Astrocyte of the cerebellum (primary cell): ENCODE measurements at regions not wholly inside any gene's neighbourhood (a gene's known extent, or its start where the extent isn't known, plus 50 kb on each side); places are given as distances from the start of the nearest gene placed in this dataset.
"Not testable (repeated sequence)": the region's sequence is repeated elsewhere in the genome, so short reads cannot be mapped to it uniquely, and the experiment has no call there.

Source experiments
- DNase-seq: peaks from one replicate; pipeline ENCODE4 v3.0.0-alpha.2; 2011; ENCODE audit warnings: low read depth
- H3K4me3 ChIP-seq: 2 replicates; pipeline ENCODE4 v1.5.1; 2011; ENCODE audit warnings: mild to moderate bottlenecking, low read depth, low read length, moderate library complexity
- CTCF ChIP-seq: IDR thresholded peaks from 2 replicates; pipeline ENCODE4 v1.5.1; 2012; ENCODE audit warnings: low read length, low read depth, moderate library complexity, mild to moderate bottlenecking; ENCODE audit errors: missing control alignments
- in situ Hi-C: cut with HindIII; loops from 2 replicates; pipeline ENCODE4 v1.10.0; 2017; ENCODE audit warnings: low sequenced_read_pairs

GRCh38 chr10:42304341-42304740, 334.0 kb downstream of the ZNF33B start:
- no peak for DNase-seq
- no peak overlapping the region for H3K4me3 ChIP-seq
- no peak for TF ChIP-seq CTCF
- in situ Hi-C loops = no loop called here

GRCh38 chr10:42281896-42282295, 356.5 kb downstream of the ZNF33B start:
- in situ Hi-C loops = not testable (repeated sequence)

GRCh38 chr10:42269788-42270187, 368.6 kb downstream of the ZNF33B start:
- DNase-seq, in situ Hi-C loops, H3K4me3 ChIP-seq: not testable (repeated sequence)

More at GRCh38 chr10:42281896-42282295, 356.5 kb downstream of the ZNF33B start:
- DNase-seq, H3K4me3 ChIP-seq: not testable (repeated sequence)

- in situ Hi-C loops, DNase-seq: not testable (repeated sequence)
Observed at GRCh38 chr10:42263259-42263658, 375.1 kb downstream of the ZNF33B start.

GRCh38 chr10:42243002-42243401, 395.4 kb downstream of the ZNF33B start:
- H3K4me3 ChIP-seq, in situ Hi-C loops, DNase-seq: not testable (repeated sequence)

More at GRCh38 chr10:42263259-42263658, 375.1 kb downstream of the ZNF33B start:
- H3K4me3 ChIP-seq = not testable (repeated sequence)

- in situ Hi-C loops = no loop called here
- H3K4me3 ChIP-seq = no peak overlapping the region
Observed at GRCh38 chr10:42242135-42242805, 396.1 kb downstream of the ZNF33B start.

GRCh38 chr10:42236401-42236800, 402.0 kb downstream of the ZNF33B start:
- in situ Hi-C loops, H3K4me3 ChIP-seq, DNase-seq: not testable (repeated sequence)

More at GRCh38 chr10:42242135-42242805, 396.1 kb downstream of the ZNF33B start:
- no peak for TF ChIP-seq CTCF
- DNase-seq = no peak

GRCh38 chr10:42235736-42236135, 402.6 kb downstream of the ZNF33B start:
- DNase-seq, in situ Hi-C loops, H3K4me3 ChIP-seq: not testable (repeated sequence)

GRCh38 chr10:42235241-42235640, 403.1 kb downstream of the ZNF33B start:
- DNase-seq, in situ Hi-C loops, H3K4me3 ChIP-seq: not testable (repeated sequence)

- in situ Hi-C loops, H3K4me3 ChIP-seq, DNase-seq: not testable (repeated sequence)
Observed at GRCh38 chr10:42234506-42234905, 403.9 kb downstream of the ZNF33B start.

GRCh38 chr10:42233461-42234206, 404.7 kb downstream of the ZNF33B start:
- DNase-seq, H3K4me3 ChIP-seq, in situ Hi-C loops: not testable (repeated sequence)

GRCh38 chr10:42232955-42233354, 405.4 kb downstream of the ZNF33B start:
- not testable (repeated sequence) for DNase-seq, H3K4me3 ChIP-seq

GRCh38 chr10:42230812-42231211, 407.6 kb downstream of the ZNF33B start:
- DNase-seq, H3K4me3 ChIP-seq, in situ Hi-C loops: not testable (repeated sequence)

More at GRCh38 chr10:42232955-42233354, 405.4 kb downstream of the ZNF33B start:
- in situ Hi-C loops = not testable (repeated sequence)

- DNase-seq, in situ Hi-C loops, H3K4me3 ChIP-seq: not testable (repeated sequence)
Observed at GRCh38 chr10:42230115-42230514, 408.3 kb downstream of the ZNF33B start.

GRCh38 chr10:42227859-42228258, 410.5 kb downstream of the ZNF33B start:
- H3K4me3 ChIP-seq, in situ Hi-C loops, DNase-seq: not testable (repeated sequence)
